ENCODE measurements at regions not wholly inside any gene's neighbourhood (a gene's known extent, or its start where the extent isn't known, plus 50 kb on each side); places are given as distances from the start of the nearest gene placed in this dataset.

- H3K4me3 ChIP-seq (ENCODE audit: low read length), result no peak overlapping the region
- no peak for TF ChIP-seq CTCF (conservative IDR thresholded peaks at IDR 0.05; ENCODE audit: low read depth, low read length)
- DNase-seq (ENCODE audit: low read depth), result no peak
Observed at GRCh38 chr22:34851918-34852662, 213.9 kb upstream of the ISX start.

GRCh38 chr22:34855471-34855870 is 210.5 kb upstream of the ISX start:
- no peak overlapping the region for H3K4me3 ChIP-seq (ENCODE audit: low read length)
- DNase-seq (ENCODE audit: low read depth), result no peak
- no peak for TF ChIP-seq CTCF (conservative IDR thresholded peaks at IDR 0.05; ENCODE audit: low read depth, low read length)

- no peak overlapping the region for H3K4me3 ChIP-seq (ENCODE audit: low read length)
- no peak for DNase-seq (ENCODE audit: low read depth)
- no peak for TF ChIP-seq CTCF (conservative IDR thresholded peaks at IDR 0.05; ENCODE audit: low read depth, low read length)
Observed at GRCh38 chr22:34858066-34858465, 207.9 kb upstream of the ISX start.

GRCh38 chr22:34861787-34862186 is 204.2 kb upstream of the ISX start:
- no peak overlapping the region for H3K4me3 ChIP-seq (ENCODE audit: low read length)
- no peak for TF ChIP-seq CTCF (conservative IDR thresholded peaks at IDR 0.05; ENCODE audit: low read depth, low read length)
- no peak for DNase-seq (ENCODE audit: low read depth)

GRCh38 chr22:34866081-34866480 is 199.9 kb upstream of the ISX start:
- DNase-seq (ENCODE audit: low read depth), result no peak
- no peak overlapping the region for H3K4me3 ChIP-seq (ENCODE audit: low read length)
- TF ChIP-seq CTCF (conservative IDR thresholded peaks at IDR 0.05; ENCODE audit: low read depth, low read length), result no peak

GRCh38 chr22:34866495-34867131 is 199.3 kb upstream of the ISX start:
- H3K4me3 ChIP-seq (ENCODE audit: low read length), result no peak overlapping the region
- TF ChIP-seq CTCF (conservative IDR thresholded peaks at IDR 0.05; ENCODE audit: low read depth, low read length), result no peak
- no peak for DNase-seq (ENCODE audit: low read depth)

GRCh38 chr22:34877506-34877905 is 188.5 kb upstream of the ISX start:
- H3K4me3 ChIP-seq (ENCODE audit: low read length), result no peak overlapping the region
- no peak for DNase-seq (ENCODE audit: low read depth)
- no peak for TF ChIP-seq CTCF (conservative IDR thresholded peaks at IDR 0.05; ENCODE audit: low read depth, low read length)

Data from retinal pigment epithelial cell (primary cell).